Fibroblast of skin of scalp (primary cell): ENCODE measurements at regions not wholly inside any gene's neighbourhood (a gene's known extent, or its start where the extent isn't known, plus 50 kb on each side); places are given as distances from the start of the nearest gene placed in this dataset.
A peak's percentile ranks its signal among the peaks of the same experiment; 100 is the strongest.
"Not testable (repeated sequence)": the region's sequence is repeated elsewhere in the genome, so short reads cannot be mapped to it uniquely, and the experiment has no call there.

Source experiments
- DNase-seq: peaks from one replicate; pipeline ENCODE4 v3.0.0-alpha.2; 2013

DNA sequence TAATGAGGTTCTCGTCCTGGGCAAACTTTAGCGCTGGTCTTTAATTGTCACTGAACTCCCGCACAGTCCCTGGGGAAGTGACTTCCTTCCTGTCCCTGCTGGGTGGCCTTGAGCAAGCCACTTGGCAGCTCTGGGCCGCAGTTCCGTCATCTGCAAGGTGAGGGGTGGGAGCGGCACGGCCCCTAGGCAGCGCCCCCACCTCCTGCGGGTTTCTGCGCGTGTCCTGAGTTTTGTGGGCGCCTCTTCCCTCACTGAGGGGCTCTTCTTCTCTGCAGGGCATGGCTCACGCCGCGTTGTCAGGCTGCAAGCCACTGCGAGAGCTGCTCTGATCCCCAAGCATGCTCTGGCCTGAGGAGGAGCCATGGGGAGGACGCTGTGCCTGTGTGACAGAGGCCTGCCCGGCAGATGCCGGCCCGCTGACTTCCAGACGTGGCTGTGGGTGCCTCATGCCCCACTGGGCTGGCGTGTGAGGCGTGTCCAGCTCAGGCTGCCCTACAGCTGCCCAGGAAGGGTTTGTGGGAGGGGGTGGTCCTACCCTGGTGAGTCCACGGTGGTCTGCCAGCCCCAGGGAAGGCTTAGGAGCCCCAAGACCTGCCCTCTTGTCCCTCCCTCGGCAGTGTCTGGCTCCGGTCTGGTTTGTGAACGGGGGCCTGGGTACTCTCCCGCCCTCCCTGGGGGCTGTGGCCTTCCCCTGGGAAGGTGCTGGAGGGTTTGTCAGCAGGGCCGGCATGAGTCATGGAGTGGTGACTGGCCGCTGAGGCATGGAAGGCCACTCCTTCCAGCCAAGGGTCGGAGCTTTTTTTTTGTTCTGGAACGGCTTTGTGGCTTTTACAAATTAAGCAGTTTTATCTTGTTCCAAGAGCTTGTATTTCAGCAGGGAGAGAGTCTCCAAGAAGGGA, 182.0 kb downstream of the SEC14L1 start:
- DNase-seq: peak; percentile 99

DNA sequence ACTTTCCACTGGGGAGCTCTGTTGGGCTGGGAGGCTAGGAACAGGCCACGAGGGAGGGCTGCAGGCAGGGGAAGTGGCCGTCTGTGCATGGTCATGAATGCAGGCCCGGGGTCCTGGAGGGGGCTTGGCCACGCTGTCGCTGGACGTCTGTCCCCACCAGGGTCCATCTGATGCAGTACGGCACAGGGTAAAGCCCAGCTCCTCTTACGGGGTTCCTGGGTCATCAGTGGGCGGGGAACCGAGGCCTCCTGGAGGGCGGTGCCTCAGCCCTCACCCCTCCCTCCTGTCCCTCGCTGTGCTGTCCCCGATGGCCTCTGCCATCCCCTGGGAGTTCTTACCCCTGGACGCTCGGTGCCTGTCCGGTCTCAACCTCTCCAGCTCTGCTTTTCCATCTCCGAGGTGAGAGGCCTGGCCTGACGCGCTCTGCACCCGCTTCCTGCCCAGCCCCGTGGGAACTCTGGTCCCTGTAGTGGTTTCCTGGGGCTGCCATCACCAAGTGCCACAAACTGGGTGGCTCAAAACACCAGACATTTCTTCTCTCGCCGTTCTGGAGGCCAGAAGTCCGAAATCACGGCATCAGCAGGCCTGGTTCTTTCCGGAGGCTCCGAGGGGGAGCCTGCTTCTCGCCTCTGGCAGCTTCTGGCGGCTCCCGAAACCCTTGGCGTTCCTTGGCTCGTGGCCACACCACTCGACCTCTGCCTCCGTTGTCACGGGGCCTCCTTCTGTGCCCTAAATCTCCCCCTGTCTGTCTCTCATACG, 182.8 kb downstream of the SEC14L1 start:
- DNase-seq: peak; percentile 60

DNA sequence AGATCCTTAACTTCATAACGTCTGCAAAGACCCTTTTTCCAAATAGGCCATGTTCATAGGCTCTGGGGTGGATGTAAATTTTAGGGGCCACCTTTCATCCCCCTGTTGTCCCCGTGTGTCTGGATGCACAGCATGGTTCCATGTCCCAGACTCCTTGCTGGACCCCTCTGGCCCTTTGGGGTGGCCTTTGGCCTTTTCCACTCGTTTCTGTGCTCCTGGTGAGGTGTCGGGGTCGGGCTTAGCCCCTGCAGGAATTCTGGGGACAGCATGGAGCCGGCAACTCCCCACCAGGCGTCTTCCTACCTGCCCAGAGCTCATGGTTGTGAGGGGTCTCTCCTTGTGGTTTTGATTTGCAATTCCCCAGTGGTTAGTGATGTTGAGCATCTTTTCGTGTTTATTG, 183.5 kb downstream of the SEC14L1 start:
- no peak for DNase-seq

DNA sequence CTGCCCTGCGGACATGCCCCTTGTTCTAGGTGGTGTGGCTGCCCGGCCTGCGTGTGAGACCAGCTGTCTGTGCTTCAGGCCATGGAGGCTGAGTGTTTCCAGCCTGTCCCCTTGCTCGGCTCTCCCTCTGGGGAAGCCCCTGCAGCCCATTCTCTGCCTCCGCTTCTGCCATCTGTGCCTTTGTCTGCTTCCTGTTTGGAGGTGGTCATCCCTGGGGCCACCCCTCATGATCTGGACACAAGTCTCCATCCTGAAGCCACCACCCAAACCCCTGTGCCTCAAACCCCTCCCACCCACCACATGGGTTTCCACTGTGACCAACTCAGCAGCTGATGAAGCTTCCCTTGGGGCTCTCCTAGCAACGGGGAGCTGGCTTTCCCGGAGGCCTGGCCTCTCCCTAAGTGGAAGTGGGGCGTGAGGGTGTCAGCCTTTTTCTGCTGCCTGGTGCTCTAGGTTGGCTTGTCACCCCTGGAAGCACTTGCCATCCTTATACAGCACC, 184.9 kb downstream of the SEC14L1 start:
- DNase-seq: peak; percentile 37

DNA sequence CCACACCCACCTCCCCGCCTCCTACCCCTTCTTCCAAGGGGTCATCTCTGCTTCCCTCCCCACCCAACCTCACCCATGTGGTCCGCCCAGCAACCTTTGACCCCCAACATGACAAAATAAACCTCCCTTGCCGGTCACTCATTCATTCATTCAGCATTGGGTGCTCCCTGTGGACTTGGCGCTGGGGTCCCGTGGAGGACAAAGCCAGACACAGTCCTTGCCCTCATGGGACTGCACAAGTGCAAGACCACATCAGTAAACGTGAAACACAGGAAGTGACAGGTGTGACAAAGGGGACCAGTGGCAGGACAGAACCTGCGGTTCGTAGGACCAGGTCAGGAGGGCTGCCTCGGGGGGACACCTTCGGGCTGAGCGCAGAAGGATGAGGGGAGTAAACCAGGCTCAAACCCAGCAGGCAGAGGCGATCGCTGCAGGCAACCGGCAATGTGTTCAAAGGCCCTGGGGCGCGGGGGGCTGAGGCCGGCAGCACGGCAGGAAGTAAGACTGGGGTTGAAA, 185.4 kb downstream of the SEC14L1 start:
- no peak for DNase-seq

DNA sequence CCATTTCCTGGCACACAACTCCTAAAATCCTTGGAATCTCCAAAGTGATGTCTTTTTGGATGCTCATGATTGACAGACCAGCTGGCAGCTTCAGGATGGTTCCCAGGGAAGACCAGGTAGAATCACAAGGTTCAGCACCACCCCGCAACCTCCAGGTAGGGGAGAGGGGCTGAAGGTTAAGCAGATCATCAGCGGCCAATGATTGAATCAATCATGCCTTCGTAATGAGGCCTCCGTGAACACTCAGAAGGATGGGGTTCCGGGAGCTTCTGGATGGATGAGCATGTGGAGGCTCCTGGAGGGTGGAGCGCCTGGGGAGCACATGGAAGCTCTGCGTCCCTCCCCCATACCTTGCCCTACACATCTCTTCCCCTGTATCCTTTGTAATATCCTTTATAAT, 185.9 kb downstream of the SEC14L1 start:
- DNase-seq: no peak

DNA sequence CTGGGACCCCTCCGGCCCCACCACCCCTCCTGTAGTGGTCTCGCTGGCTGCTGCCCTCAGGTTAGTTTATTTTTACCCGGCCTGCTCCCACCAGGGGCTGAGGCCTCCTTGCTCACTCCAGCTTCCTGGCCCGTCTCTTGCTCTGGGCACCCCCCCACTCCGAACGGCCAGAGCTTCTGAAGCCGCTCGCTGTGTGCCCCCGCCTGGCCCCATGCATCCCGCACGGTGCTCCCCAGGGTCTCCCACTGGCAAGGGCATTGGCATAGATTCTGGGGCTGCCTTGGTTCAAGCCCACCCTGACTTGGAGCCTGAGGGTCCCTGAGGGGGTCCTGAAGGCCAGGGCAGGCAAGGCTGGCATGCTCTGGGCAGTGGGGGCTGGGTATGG, 186.4 kb downstream of the SEC14L1 start:
- no peak for DNase-seq

DNA sequence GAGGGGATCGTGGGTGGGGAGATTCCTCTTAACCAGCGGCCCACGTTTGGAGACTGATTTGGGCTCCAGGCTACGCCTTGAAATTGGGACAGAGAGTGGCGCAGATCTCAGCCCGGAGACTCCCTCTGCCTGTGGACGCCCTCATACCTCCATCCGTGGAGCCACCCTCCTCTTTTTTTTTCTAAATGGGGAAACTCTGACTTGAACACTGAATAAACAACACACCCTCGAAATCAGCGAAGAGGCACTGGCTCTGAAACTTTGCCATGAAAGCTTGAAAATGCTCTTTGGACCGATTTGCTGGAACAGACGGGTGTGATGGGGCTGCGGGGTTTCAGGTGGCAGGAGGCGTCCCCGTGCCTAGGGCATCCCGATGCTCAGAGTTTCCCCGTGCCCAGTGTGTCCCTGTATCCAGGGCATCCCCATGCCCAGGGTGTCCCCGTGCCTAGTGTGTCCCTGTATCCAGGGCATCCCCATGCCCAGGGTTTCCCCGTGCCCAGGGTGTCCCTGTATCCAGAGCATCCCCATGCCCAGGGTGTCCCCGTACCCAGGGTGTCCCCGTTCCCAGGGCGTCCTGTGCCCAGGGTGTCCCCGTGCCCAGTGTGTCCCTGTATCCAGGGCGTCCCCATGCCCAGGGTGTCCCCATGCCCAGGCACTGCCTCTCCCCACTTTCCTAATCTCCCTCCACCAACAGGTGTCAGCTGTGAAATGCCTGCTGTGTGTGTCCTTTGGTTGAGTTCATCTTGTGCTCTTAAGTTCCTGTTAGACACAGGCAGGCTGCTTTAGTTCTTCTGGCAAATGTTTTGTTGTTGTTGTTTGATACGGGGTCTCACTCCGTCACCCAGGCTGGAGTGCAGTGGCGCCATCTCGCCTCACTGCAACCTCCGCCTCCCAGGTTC, 187.0 kb downstream of the SEC14L1 start:
- DNase-seq: no peak

DNA sequence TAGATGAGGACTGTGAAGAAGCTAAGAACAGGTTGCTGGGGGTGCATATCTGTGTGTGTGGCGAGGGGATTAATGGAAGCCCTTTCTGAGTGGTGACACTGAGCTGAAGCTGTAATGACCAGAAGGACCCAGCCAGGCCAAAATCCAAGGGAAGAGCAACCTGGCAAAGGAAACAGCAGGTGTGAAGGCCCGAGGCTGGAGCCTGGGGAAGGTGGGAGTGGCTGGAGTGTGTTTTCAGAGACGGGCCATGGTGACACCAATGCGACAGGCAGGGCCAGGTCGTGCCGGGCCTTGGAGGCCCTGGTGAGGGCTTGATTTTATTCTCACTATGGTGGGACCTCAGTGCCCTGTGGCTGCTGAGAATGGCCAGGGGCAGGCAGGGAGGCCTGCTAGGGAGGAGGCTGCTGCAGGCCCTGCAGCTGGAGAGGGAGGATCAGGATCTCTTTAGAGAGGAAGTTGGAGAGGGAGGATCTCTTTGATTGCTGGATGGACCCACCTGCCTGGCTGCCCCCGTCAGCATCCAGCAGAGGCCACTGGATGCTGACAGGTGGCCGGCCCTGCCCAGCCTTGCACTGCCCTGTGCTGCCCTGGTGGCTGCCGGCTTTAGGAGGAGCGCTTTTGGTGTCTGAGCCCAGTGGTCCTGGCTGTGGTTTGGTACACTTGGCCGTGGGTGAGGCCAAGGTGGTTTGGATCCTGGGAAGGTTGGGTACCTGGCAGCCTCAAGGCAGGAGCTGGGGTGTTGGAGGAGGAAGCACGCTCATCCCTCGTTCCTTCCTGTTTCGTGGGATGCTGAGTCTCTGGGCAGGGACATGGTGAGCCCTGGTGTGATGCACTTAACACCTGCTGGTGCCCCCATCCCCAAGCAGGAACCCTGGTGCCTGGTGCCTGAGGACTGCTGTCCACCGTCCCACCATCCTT, 188.3 kb downstream of the SEC14L1 start:
- DNase-seq: no peak

DNA sequence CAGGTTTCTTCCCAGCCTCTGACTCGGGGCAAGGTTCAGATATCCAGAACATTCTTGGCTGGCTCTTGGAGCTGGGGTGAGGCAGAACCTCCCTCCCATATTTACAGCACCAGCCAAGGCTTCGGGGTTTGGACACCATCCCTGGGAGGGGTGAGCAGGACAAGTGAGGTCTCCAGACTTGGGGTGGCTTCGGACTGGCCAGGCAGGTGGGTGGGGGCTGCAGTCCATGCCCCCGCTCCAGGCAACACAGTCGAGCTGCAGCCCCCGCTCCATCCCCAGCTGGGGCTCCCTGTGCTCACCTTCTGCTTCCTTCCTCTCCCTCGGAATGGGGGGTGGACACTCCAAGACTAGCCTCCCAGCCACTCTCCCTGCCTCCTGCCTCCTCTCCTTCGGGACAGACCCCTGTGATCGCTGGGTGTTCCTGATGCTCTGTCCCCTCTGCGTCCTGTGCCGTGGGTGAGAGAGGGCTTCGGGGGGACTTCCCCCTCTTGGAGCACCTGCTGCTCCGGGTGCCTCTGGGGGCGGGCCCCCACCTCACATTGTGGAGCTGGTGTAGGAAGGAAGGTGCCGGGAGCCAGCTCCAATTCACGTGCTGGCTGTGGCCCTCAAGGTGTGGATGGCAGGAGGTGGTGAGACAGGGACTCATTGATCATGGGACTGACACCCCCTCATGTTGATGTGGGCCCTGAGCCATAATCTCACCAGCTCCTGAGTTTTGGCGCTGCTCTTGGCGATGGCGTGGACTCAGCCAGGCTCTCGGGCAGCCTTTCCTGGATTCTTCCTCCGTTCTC, 189.2 kb downstream of the SEC14L1 start:
- DNase-seq: no peak

DNA sequence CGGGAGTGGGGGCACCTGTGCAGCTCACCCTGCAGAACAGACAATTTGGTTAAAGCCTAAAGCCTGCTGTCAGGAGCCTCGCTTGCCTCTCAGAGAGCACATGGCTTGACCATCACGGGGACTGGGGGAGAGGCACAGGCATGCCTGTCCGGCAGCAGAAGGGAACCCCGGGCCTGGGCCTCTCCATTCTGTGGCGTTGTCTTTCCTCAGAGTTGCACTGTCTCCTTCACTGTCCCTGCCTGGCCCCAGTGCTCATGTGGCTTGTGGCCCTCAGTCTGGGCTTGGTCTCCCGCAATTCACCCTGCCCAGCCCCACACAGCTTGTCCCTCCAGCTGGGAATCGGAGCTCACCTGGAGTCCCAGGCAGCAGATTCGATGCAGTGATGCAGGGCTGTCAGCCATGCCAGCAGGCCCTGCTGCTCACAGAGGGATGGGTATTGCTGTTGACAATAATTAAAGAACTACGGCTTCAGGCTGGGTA, 189.9 kb downstream of the SEC14L1 start:
- no peak for DNase-seq

DNA sequence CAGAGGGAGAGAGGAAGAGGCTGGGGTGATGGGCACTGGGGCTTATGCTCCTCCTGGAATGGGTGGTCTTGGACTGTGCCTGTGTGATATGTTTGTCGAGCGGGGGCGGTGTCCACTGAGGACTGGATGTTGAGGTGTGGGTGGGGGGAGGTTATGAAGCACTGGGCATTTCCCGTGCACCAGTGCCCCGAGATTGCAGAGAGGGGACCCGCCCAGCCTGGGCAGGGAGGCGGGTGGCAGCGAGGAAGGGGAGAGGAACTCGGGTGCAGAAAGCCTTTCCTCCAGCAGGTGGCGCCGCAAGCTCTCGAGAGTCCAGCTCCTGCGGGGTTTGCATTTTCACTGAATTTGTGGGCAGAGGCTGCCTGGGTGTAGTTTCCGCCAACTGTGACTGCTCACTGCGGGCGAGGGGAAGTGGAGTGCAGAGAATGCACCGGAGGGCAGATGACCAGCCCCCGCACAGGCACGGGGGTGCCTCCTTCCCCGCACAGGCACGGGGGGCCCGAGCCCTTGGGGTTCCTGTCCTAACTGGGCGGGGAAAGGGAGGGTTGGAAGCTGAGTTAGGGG, 190.6 kb downstream of the SEC14L1 start:
- peak; percentile 89 for DNase-seq

DNA sequence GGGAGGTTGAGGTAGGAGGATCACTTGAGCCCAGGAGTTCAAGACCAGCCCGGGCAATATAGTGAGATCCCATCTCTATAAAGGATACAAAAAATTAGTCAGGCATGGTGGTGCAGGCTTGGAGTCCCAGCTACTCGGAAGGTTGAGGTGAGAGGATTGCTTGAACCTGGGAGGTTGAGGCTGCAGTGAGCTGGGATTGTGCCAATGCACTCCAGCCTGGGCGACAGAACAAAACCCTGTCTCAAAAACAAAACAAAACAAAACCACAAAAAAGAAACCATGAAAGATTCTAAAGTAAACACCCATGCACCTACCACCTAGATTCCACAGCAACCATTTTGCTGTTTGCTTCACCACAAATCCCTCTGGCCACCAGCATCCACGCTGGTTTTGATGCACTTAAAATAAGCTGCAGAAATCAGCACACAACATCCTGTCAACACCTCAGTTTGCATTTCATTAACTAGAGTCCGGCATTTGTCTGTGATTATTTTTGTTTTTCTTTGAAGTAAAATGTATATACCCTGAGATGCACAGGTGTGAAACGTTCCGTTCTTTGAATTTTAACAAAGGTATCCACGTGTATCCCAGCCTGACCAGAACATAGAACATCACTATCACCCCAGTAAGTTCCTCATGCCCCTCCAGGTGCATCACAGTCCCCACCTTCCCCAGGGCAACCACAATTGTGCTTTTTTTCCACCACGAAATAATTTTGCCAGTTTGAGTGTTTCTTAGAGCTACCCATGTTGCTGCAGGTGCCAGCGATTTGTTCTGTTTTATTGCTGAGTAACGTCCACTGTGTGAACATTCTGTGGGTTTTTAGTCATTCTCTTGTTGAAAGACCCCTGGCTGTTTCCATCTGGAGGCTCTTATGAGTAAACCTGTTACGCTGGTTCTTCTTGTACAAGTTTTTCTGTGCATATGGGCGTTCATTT, 191.5 kb downstream of the SEC14L1 start:
- no peak for DNase-seq

DNA sequence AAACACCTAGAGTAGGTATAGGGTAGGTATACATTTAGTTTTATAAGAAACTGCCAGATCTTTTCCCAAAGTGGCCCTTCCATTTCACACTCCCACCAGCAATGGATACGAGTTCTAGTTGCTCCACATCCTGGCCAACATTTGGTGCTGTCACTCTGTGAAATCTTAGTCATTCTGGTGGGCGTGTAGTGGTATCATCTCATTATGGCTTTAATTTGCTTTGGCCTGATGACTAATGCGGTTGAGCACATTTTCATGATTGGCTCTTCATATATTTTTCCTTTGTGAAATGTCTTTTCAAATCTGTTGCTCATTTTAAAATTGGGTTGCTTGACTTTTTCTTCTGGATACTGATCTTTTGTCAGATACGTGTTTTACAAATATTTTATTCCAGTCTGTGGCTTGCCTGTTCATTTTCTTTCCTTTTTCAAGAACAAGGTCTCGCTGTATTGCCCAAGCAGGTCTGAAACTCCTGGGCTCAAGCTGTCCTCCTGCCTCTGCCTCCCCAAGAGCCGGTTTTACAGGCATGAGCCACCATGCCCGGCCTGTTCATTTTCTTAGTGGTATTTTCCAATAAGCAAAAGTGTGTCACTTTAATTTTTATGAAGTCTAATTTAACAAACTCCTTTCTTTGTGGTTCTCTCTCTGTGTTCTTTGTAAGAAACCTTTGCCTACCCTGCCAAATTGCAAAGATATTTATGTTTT, 192.4 kb downstream of the SEC14L1 start:
- peak; percentile 94 for DNase-seq

DNA sequence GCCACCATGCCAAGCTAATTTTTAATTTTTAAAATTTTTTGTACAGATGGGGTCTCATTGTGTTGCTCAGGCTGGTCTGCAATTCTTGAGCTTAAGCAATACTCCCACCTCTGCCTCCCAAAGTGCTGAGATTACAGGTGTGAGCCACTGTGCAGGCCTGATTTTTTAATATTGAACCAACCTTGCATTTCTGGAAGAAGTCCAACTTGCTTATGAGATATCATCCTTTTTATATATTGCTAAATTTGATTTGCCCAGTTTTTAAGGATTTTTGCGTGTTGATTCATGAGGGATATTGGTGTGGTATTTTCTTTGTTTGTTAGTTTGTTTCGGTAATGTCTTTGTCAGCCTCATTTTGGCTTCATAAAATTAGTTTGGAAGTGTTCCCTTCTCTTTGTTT, 196.4 kb downstream of the SEC14L1 start:
- no peak for DNase-seq

DNA sequence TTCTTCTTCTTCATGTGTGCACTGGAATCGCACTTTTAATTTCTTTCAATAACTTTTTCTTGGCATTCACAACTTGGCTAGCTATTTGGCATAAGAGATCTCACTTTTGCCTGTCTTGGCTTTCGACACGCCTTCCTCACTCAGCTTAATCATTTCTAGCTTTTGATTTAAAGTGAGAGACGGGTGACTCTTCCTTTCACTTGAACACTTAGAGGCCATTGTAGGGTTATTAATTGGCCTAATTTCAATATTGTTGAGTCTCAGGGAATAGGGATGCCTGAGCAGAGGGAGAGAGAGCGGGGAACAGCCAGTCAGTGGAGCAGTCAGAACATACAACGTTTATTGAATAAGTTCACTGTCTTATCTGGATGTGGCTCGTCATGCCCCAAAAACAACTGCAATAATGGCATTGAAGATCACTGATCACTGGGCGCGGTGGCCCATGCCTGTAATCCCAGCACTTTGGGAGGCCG, 200.3 kb downstream of the SEC14L1 start:
- no peak for DNase-seq

DNA sequence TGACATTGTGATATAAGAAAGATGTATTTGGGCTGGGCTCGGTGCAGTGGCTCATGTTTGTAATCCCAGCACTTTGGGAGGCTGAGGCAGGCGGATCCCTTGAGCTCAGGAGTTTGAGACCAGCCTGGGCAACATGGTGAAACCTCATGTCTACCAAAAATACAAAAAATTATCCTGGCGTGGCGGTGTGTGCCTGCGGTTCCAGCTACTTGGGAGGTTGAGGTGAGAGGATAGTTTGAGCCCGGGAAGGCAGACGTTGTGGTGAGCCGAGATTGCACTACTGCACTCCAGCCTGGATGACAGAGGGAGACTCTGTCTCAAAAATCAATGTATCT, 201.9 kb downstream of the SEC14L1 start:
- DNase-seq: not testable (repeated sequence)
